ENCODE measurements at regions not wholly inside any gene's neighbourhood (a gene's known extent, or its start where the extent isn't known, plus 50 kb on each side); places are given as distances from the start of the nearest gene placed in this dataset.
A peak's percentile ranks its signal among the peaks of the same experiment; 100 is the strongest.

- H3K36me3 Mint-ChIP-seq (ENCODE audit: low read depth): no peaks in the 10 kb centered on the region
- Histone ChIP-seq H3K27me3 (ENCODE audit: control insufficient read depth, insufficient read depth, low read length, poor library complexity, severe bottlenecking) (peaks cover 20% of the 10 kb centered on the region), H3K4me1 (ENCODE audit: control insufficient read depth, insufficient read depth, low read length) (peaks cover under 1% of the 10 kb centered on the region), H3K27ac (ENCODE audit: low read depth, low read length) (no peak overlapping the region), H3K9me3 (ENCODE audit: control insufficient read depth, low read length) (peaks cover 6% of the 10 kb centered on the region), H3K9ac (ENCODE audit: extremely low read depth, low read length, poor library complexity, severe bottlenecking) (no peak overlapping the region), H3K36me3 (ENCODE audit: control insufficient read depth, insufficient read depth, low read length) (no peaks in the 10 kb centered on the region), H3K4me3 (ENCODE audit: low read length) (no peak overlapping the region)
- WGBS, 2 experiments (ENCODE audit: insufficient coverage in 1 of 2, insufficient read length in 1 of 2): 50% methylated on average over 1 of the region's 1 CpG
- peaks cover 51% of the 10 kb centered on the region for H3K27me3 Mint-ChIP-seq (ENCODE audit: insufficient read depth)
- TF ChIP-seq CTCF (conservative IDR thresholded peaks at IDR 0.05): peak; percentile 80
- no peak overlapping the region for H3K4me3 Mint-ChIP-seq
- H3K27ac Mint-ChIP-seq: no peak overlapping the region
- peaks cover 4% of the 10 kb centered on the region for H3K9me3 Mint-ChIP-seq
- H3K4me1 Mint-ChIP-seq: peaks cover 9% of the 10 kb centered on the region
- DNase-seq: peak; percentile 61
Observed at GRCh38 chr18:26771524-26771923, 94.0 kb downstream of the AQP4 start.

- Mint-ChIP-seq H3K9me3 (peaks cover 6% of the 10 kb centered on the region), H3K4me3 (no peak overlapping the region), H3K36me3 (ENCODE audit: low read depth) (no peaks in the 10 kb centered on the region), H3K4me1 (peaks cover 17% of the 10 kb centered on the region), H3K27me3 (ENCODE audit: insufficient read depth) (peaks cover 36% of the 10 kb centered on the region), H3K27ac (no peak overlapping the region)
- no peak for DNase-seq
- Histone ChIP-seq H3K4me1 (ENCODE audit: control insufficient read depth, insufficient read depth, low read length) (peaks cover 3% of the 10 kb centered on the region), H3K9ac (ENCODE audit: extremely low read depth, low read length, poor library complexity, severe bottlenecking) (no peak overlapping the region), H3K4me3 (ENCODE audit: low read length) (no peak overlapping the region), H3K27me3 (ENCODE audit: control insufficient read depth, insufficient read depth, low read length, poor library complexity, severe bottlenecking) (peaks cover 20% of the 10 kb centered on the region), H3K36me3 (ENCODE audit: control insufficient read depth, insufficient read depth, low read length) (no peaks in the 10 kb centered on the region), H3K27ac (ENCODE audit: low read depth, low read length) (no peak overlapping the region), H3K9me3 (ENCODE audit: control insufficient read depth, low read length) (peaks cover 6% of the 10 kb centered on the region)
- TF ChIP-seq CTCF (conservative IDR thresholded peaks at IDR 0.05): no peak
- WGBS, 2 experiments (ENCODE audit: insufficient coverage in 1 of 2, insufficient read length in 1 of 2): 79 to 90% methylated on average over 5 to 7 of the region's 7 CpGs
Observed at GRCh38 chr18:26768385-26768784, 97.1 kb downstream of the AQP4 start.

GRCh38 chr18:26765498-26765897, 100.0 kb downstream of the AQP4 start:
- Mint-ChIP-seq H3K27ac (no peak overlapping the region), H3K27me3 (ENCODE audit: insufficient read depth) (peaks cover 26% of the 10 kb centered on the region), H3K4me1 (peaks cover 17% of the 10 kb centered on the region), H3K9me3 (peaks cover 6% of the 10 kb centered on the region), H3K36me3 (ENCODE audit: low read depth) (no peaks in the 10 kb centered on the region), H3K4me3 (no peak overlapping the region)
- no peak for DNase-seq
- Histone ChIP-seq H3K9me3 (ENCODE audit: control insufficient read depth, low read length) (peaks cover 13% of the 10 kb centered on the region), H3K27ac (ENCODE audit: low read depth, low read length) (no peak overlapping the region), H3K36me3 (ENCODE audit: control insufficient read depth, insufficient read depth, low read length) (no peaks in the 10 kb centered on the region), H3K4me3 (ENCODE audit: low read length) (no peak overlapping the region), H3K4me1 (ENCODE audit: control insufficient read depth, insufficient read depth, low read length) (peaks cover 3% of the 10 kb centered on the region), H3K9ac (ENCODE audit: extremely low read depth, low read length, poor library complexity, severe bottlenecking) (no peak overlapping the region), H3K27me3 (ENCODE audit: control insufficient read depth, insufficient read depth, low read length, poor library complexity, severe bottlenecking) (peaks cover 18% of the 10 kb centered on the region)
- TF ChIP-seq CTCF (conservative IDR thresholded peaks at IDR 0.05): no peak
- 100% methylated on average over 1 of the region's 2 CpGs for WGBS, 2 experiments (ENCODE audit: insufficient coverage in 1 of 2, insufficient read length in 1 of 2)
